Osteocyte (in vitro differentiated cells): ENCODE measurements at regions not wholly inside any gene's neighbourhood (a gene's known extent, or its start where the extent isn't known, plus 50 kb on each side); places are given as distances from the start of the nearest gene placed in this dataset.
"Not testable (repeated sequence)": the region's sequence is repeated elsewhere in the genome, so short reads cannot be mapped to it uniquely, and the experiment has no call there.

ENCODE experiments used
- DNase-seq: peaks from one replicate; pipeline ENCODE4 v3.0.0; 2021; ENCODE audit warnings: mixed read lengths; ENCODE audit not compliant: unreplicated experiment; ENCODE audit errors: extremely low spot score
- H3K27ac Mint-ChIP-seq: one replicate; pipeline ENCODE4 v1.8.0; 2021; ENCODE audit warnings: mild to moderate bottlenecking, mixed read lengths; ENCODE audit not compliant: unreplicated experiment
- H3K27me3 Mint-ChIP-seq: one replicate; pipeline ENCODE4 v1.8.0; 2021; ENCODE audit warnings: mixed read lengths; ENCODE audit not compliant: unreplicated experiment
- H3K36me3 Mint-ChIP-seq: one replicate; pipeline ENCODE4 v1.8.0; 2021; ENCODE audit warnings: mixed read lengths; ENCODE audit not compliant: unreplicated experiment
- H3K4me1 Mint-ChIP-seq: one replicate; pipeline ENCODE4 v1.8.0; 2021; ENCODE audit warnings: mixed read lengths; ENCODE audit not compliant: unreplicated experiment
- H3K4me3 Mint-ChIP-seq: one replicate; pipeline ENCODE4 v1.8.0; 2021; ENCODE audit warnings: mild to moderate bottlenecking, moderate library complexity, mixed read lengths; ENCODE audit not compliant: unreplicated experiment
- H3K9me3 Mint-ChIP-seq: one replicate; pipeline ENCODE4 v1.8.0; 2021; ENCODE audit warnings: mixed read lengths; ENCODE audit not compliant: unreplicated experiment
- CTCF ChIP-seq: fragments of 200-600 bp; sonication (generic); IDR thresholded peaks from 2 replicates; pipeline ENCODE4 v1.5.0; 2021; ENCODE audit warnings: antibody characterized with exemption, mild to moderate bottlenecking, moderate library complexity

- H3K4me3 Mint-ChIP-seq, result no peak overlapping the region
- TF ChIP-seq CTCF, result no peak
- peaks cover 1% of the 10 kb centered on the region for H3K36me3 Mint-ChIP-seq
- H3K27ac Mint-ChIP-seq, result no peak overlapping the region
- DNase-seq, result no peak
- no peaks in the 10 kb centered on the region for H3K27me3 Mint-ChIP-seq
- no peaks in the 10 kb centered on the region for H3K9me3 Mint-ChIP-seq
- peaks cover 28% of the 10 kb centered on the region for H3K4me1 Mint-ChIP-seq
Measured at GRCh38 chr6:134748484-134748883, 201.4 kb downstream of the ALDH8A1 start.

GRCh38 chr6:134747197-134747596 lies 202.7 kb downstream of the ALDH8A1 start:
- H3K27ac Mint-ChIP-seq, DNase-seq, H3K4me3 Mint-ChIP-seq, H3K36me3 Mint-ChIP-seq, H3K9me3 Mint-ChIP-seq, H3K27me3 Mint-ChIP-seq: not testable (repeated sequence)
- H3K4me1 Mint-ChIP-seq, result peaks cover 25% of the 10 kb centered on the region

GRCh38 chr6:134746140-134746539 lies 203.8 kb downstream of the ALDH8A1 start:
- H3K27me3 Mint-ChIP-seq, result no peaks in the 10 kb centered on the region
- DNase-seq, result no peak
- no peaks in the 10 kb centered on the region for H3K9me3 Mint-ChIP-seq
- H3K4me3 Mint-ChIP-seq, result no peak overlapping the region
- H3K27ac Mint-ChIP-seq, result no peak overlapping the region
- peaks cover 1% of the 10 kb centered on the region for H3K36me3 Mint-ChIP-seq
- TF ChIP-seq CTCF, result no peak
- H3K4me1 Mint-ChIP-seq, result peaks cover 17% of the 10 kb centered on the region

- H3K4me3 Mint-ChIP-seq, H3K27me3 Mint-ChIP-seq, H3K27ac Mint-ChIP-seq, DNase-seq, H3K9me3 Mint-ChIP-seq, H3K36me3 Mint-ChIP-seq: not testable (repeated sequence)
- peaks cover 19% of the 10 kb centered on the region for H3K4me1 Mint-ChIP-seq
Measured at GRCh38 chr6:134745192-134745591, 204.7 kb downstream of the ALDH8A1 start.

- no peak for TF ChIP-seq CTCF
- Mint-ChIP-seq H3K9me3 (no peaks in the 10 kb centered on the region), H3K4me1 (peaks cover 28% of the 10 kb centered on the region), H3K4me3 (no peak overlapping the region), H3K36me3 (no peaks in the 10 kb centered on the region), H3K27ac (no peak overlapping the region), H3K27me3 (no peaks in the 10 kb centered on the region)
- no peak for DNase-seq
Measured at GRCh38 chr6:134744301-134744700, 205.6 kb downstream of the ALDH8A1 start.

- peaks cover 30% of the 10 kb centered on the region for H3K4me1 Mint-ChIP-seq
- no peaks in the 10 kb centered on the region for H3K27me3 Mint-ChIP-seq
- no peak overlapping the region for H3K4me3 Mint-ChIP-seq
- no peak for TF ChIP-seq CTCF
- H3K9me3 Mint-ChIP-seq, result no peaks in the 10 kb centered on the region
- H3K36me3 Mint-ChIP-seq, result no peaks in the 10 kb centered on the region
- no peak for DNase-seq
- no peak overlapping the region for H3K27ac Mint-ChIP-seq
Measured at GRCh38 chr6:134741200-134741536, 208.7 kb downstream of the ALDH8A1 start.
